ENCODE measurements at regions not wholly inside any gene's neighbourhood (a gene's known extent, or its start where the extent isn't known, plus 50 kb on each side); places are given as distances from the start of the nearest gene placed in this dataset.

DNA sequence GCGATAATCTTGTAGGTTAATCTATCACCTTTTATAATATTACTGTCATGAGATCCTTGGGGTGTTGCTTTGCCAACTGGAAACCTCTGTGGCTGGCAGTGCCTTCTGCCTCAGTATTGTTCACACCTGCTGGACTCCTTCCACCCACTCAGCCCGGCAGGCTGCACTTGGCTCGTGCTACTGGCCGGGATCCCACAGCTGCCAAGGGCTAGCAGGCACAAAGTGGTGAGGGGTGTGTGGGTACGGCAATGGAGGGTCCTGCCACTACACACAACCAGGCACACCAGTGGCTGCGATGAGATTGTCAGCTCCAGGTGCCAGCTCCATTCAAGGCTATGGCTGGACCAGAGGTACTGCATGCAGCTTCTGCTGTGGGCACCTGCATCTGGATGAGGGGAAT, 191.2 kb upstream of the LYPLAL1 start:
- TF ChIP-seq CTCF (IDR thresholded peaks at IDR 0.05; ENCODE audit: low read depth, low read length) = no peak
- no peaks in the 10 kb centered on the region for H3K36me3 ChIP-seq
- no peak for DNase-seq
- peaks cover 4% of the 10 kb centered on the region for H3K9me3 ChIP-seq (ENCODE audit: severe bottlenecking)
- no peaks in the 10 kb centered on the region for H3K27me3 ChIP-seq (ENCODE audit: insufficient read depth, low read depth, severe bottlenecking)
- no peak overlapping the region for H3K4me3 ChIP-seq (ENCODE audit: low read depth, low read length)
- H3K27ac ChIP-seq = no peak overlapping the region

GRCh38 chr1:218983433-218983832, 190.2 kb upstream of the LYPLAL1 start:
- TF ChIP-seq CTCF (IDR thresholded peaks at IDR 0.05; ENCODE audit: low read depth, low read length) = no peak
- no peak for DNase-seq
- no peaks in the 10 kb centered on the region for H3K27me3 ChIP-seq (ENCODE audit: insufficient read depth, low read depth, severe bottlenecking)
- no peak overlapping the region for H3K4me3 ChIP-seq (ENCODE audit: low read depth, low read length)
- no peaks in the 10 kb centered on the region for H3K36me3 ChIP-seq
- peaks cover 4% of the 10 kb centered on the region for H3K9me3 ChIP-seq (ENCODE audit: severe bottlenecking)
- H3K27ac ChIP-seq = no peak overlapping the region

- DNase-seq = peak; percentile 52
- TF ChIP-seq CTCF (IDR thresholded peaks at IDR 0.05; ENCODE audit: low read depth, low read length) = peak; percentile 70
- Histone ChIP-seq H3K27me3 (ENCODE audit: insufficient read depth, low read depth, severe bottlenecking) (no peaks in the 10 kb centered on the region), H3K36me3 (no peaks in the 10 kb centered on the region), H3K9me3 (ENCODE audit: severe bottlenecking) (peaks cover 4% of the 10 kb centered on the region), H3K27ac (no peak overlapping the region), H3K4me3 (ENCODE audit: low read depth, low read length) (no peak overlapping the region)
Measured at GRCh38 chr1:218983848-218984247, 189.8 kb upstream of the LYPLAL1 start.

- no peak for TF ChIP-seq CTCF (IDR thresholded peaks at IDR 0.05; ENCODE audit: low read depth, low read length)
- no peak for DNase-seq
- H3K27ac ChIP-seq = no peak overlapping the region
Measured at GRCh38 chr1:218985424-218985984, 188.2 kb upstream of the LYPLAL1 start.

GRCh38 chr1:218986816-218987215, 186.9 kb upstream of the LYPLAL1 start:
- DNase-seq = no peak
- peaks cover 4% of the 10 kb centered on the region for H3K9me3 ChIP-seq (ENCODE audit: severe bottlenecking)
- no peak overlapping the region for H3K27ac ChIP-seq
- no peak overlapping the region for H3K4me3 ChIP-seq (ENCODE audit: low read depth, low read length)
- H3K27me3 ChIP-seq (ENCODE audit: insufficient read depth, low read depth, severe bottlenecking) = no peaks in the 10 kb centered on the region
- H3K36me3 ChIP-seq = no peaks in the 10 kb centered on the region
- TF ChIP-seq CTCF (IDR thresholded peaks at IDR 0.05; ENCODE audit: low read depth, low read length) = no peak

More at GRCh38 chr1:218985424-218985984, 188.2 kb upstream of the LYPLAL1 start:
- Histone ChIP-seq H3K4me3 (ENCODE audit: low read depth, low read length) (no peak overlapping the region), H3K9me3 (ENCODE audit: severe bottlenecking) (peaks cover 4% of the 10 kb centered on the region), H3K27me3 (ENCODE audit: insufficient read depth, low read depth, severe bottlenecking) (no peaks in the 10 kb centered on the region), H3K36me3 (no peaks in the 10 kb centered on the region)

DNA sequence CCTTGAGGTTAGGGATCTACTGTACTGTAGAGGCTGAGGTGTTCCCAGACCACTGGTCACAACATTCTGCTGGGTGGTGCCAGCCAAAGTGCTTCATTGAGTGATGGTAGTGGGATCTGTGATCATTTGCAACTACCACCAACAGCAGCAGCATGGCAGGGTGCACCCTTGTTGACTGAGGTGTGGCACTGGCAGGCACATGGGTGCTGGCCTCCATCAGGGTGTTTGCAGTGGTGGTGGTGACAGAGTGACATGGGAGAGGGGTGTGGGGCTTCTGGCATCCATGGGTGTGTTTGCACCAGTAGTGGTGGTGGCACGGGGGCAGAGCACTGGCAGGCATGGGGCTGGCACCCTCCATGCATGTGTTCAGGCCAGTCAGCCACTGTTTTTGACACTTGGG, 183.7 kb upstream of the LYPLAL1 start:
- no peak for DNase-seq
- H3K9me3 ChIP-seq (ENCODE audit: severe bottlenecking) = no peaks in the 10 kb centered on the region
- no peak overlapping the region for H3K4me3 ChIP-seq (ENCODE audit: low read depth, low read length)
- TF ChIP-seq CTCF (IDR thresholded peaks at IDR 0.05; ENCODE audit: low read depth, low read length) = no peak
- no peaks in the 10 kb centered on the region for H3K27me3 ChIP-seq (ENCODE audit: insufficient read depth, low read depth, severe bottlenecking)
- H3K36me3 ChIP-seq = no peaks in the 10 kb centered on the region
- H3K27ac ChIP-seq = no peak overlapping the region
